Gastrocnemius medialis (tissue), 4 donors: ENCODE measurements at regions not wholly inside any gene's neighbourhood (a gene's known extent, or its start where the extent isn't known, plus 50 kb on each side); places are given as distances from the start of the nearest gene placed in this dataset.

Source experiments
- POLR2A ChIP-seq, 2 donors: fragments of 450-650 bp; IDR thresholded peaks; one replicate each; pipeline ENCODE4 v1.6.1; 2017; ENCODE audit warnings: antibody characterized with exemption in 2 of 2, mild to moderate bottlenecking in 2 of 2, moderate library complexity in 2 of 2
- TF ChIP-seq, protein P1 (sequence below), 5 experiments: fragments of 450-650 bp in 3 of 5; fragments of 200-600 bp in 2 of 5; sonication (generic) in 2 of 5; IDR thresholded peaks in 4 of 5; conservative IDR thresholded peaks in 1 of 5; 1 replicate in 4 of 5; 2 replicates in 1 of 5; pipeline ENCODE4 v1.5.1; 2016 to 2019; ENCODE audit warnings: antibody characterized with exemption in 5 of 5, mild to moderate bottlenecking in 3 of 5, moderate library complexity in 3 of 5

DNA sequence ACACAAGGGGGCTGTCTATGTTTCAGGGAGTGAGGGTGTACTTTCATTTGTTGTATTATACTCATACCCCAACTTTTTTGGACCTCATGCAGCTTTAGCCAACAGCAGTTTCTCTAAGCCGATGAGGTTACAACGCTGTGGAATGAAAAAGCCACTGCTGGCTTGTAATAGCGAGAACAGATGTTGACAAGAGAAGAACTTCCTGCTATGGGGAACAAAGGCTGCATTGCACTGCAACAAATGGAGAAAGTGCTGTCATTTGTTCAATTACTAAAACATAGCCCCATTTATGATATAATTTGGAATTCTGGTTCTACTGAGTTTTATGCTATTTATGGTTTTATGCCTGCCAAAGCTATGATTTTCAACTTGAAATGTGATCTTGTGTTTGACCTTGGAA is 104.2 kb upstream of the TMEM72 start:
- TF ChIP-seq, protein P1, sequence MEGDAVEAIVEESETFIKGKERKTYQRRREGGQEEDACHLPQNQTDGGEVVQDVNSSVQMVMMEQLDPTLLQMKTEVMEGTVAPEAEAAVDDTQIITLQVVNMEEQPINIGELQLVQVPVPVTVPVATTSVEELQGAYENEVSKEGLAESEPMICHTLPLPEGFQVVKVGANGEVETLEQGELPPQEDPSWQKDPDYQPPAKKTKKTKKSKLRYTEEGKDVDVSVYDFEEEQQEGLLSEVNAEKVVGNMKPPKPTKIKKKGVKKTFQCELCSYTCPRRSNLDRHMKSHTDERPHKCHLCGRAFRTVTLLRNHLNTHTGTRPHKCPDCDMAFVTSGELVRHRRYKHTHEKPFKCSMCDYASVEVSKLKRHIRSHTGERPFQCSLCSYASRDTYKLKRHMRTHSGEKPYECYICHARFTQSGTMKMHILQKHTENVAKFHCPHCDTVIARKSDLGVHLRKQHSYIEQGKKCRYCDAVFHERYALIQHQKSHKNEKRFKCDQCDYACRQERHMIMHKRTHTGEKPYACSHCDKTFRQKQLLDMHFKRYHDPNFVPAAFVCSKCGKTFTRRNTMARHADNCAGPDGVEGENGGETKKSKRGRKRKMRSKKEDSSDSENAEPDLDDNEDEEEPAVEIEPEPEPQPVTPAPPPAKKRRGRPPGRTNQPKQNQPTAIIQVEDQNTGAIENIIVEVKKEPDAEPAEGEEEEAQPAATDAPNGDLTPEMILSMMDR (IDR thresholded peaks at IDR 0.05 in 4 of 5, conservative IDR thresholded peaks at IDR 0.05 in 1 of 5), result no peak
- TF ChIP-seq POLR2A (IDR thresholded peaks at IDR 0.05), result no peak
